ENCODE measurements at regions not wholly inside any gene's neighbourhood (a gene's known extent, or its start where the extent isn't known, plus 50 kb on each side); places are given as distances from the start of the nearest gene placed in this dataset.

DNA sequence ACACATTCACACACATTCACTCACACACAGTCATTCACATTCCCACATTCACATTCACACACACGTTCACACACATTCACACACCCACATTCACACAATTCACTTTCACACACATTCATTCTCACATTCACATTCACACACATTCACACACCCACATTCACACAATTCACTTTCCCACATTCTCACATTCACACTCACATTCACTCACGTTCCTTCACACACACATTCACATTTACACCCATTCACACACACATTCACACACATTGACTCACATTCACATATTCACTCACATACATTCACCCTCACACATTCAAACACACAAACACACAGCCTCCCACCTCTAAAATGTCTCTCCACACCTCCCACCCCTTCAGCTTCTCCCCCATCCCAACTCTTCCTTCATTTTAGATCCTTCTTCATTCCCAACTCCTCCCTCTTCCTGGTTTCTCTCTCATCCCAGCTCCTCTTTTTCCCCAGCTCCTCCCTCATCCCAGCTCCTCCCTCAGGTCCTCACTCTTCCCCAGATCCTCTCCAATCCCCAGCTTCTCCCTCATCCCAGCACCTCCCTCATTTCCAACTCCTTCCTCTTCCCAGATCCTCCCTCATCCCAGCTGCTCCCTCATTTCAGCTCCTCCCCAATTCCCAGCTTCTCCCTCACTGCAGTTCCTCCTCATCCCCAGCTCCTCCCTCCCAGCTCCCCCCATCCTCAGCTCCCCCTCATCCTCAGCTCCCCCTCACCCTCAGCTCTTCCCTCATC, 111.0 kb downstream of the FAM53A start:
- H4K20me1 ChIP-seq (ENCODE audit: insufficient read depth, low read length), result no peaks in the 10 kb centered on the region
- no peak overlapping the region for H2AFZ ChIP-seq (ENCODE audit: low read length)
- no peaks in the 10 kb centered on the region for H3K9me2 ChIP-seq (ENCODE audit: low read depth, low read length)
- no peak overlapping the region for H3K4me3 ChIP-seq (ENCODE audit: low read depth, low read length, poor library complexity, severe bottlenecking)
- TF ChIP-seq, protein P1, sequence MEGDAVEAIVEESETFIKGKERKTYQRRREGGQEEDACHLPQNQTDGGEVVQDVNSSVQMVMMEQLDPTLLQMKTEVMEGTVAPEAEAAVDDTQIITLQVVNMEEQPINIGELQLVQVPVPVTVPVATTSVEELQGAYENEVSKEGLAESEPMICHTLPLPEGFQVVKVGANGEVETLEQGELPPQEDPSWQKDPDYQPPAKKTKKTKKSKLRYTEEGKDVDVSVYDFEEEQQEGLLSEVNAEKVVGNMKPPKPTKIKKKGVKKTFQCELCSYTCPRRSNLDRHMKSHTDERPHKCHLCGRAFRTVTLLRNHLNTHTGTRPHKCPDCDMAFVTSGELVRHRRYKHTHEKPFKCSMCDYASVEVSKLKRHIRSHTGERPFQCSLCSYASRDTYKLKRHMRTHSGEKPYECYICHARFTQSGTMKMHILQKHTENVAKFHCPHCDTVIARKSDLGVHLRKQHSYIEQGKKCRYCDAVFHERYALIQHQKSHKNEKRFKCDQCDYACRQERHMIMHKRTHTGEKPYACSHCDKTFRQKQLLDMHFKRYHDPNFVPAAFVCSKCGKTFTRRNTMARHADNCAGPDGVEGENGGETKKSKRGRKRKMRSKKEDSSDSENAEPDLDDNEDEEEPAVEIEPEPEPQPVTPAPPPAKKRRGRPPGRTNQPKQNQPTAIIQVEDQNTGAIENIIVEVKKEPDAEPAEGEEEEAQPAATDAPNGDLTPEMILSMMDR (IDR thresholded peaks at IDR 0.05; ENCODE audit: low read length), result no peak
- TF ChIP-seq EZH2 (IDR thresholded peaks at IDR 0.05; ENCODE audit: borderline replicate concordance, low read length), result no peak
- no peaks in the 10 kb centered on the region for H3F3A ChIP-seq (ENCODE audit: insufficient read depth, low read length)
- H3K9me3 ChIP-seq (ENCODE audit: low read length), result no peaks in the 10 kb centered on the region
- H3K79me2 ChIP-seq (ENCODE audit: insufficient read depth, low read length), result no peaks in the 10 kb centered on the region
- no peaks in the 10 kb centered on the region for H3K27me3 ChIP-seq (ENCODE audit: insufficient read depth, low read length)
- H3K36me3 ChIP-seq (ENCODE audit: insufficient read depth, low read length), result no peaks in the 10 kb centered on the region
- no peak overlapping the region for H3K4me2 ChIP-seq (ENCODE audit: low read length)
- H3K27ac ChIP-seq (ENCODE audit: low read depth, low read length, poor library complexity, severe bottlenecking), result no peak overlapping the region
- peaks cover under 1% of the 10 kb centered on the region for H3K4me1 ChIP-seq (ENCODE audit: insufficient read depth, low read length, severe bottlenecking)
- H3K9ac ChIP-seq (ENCODE audit: low read length), result no peak overlapping the region

DNA sequence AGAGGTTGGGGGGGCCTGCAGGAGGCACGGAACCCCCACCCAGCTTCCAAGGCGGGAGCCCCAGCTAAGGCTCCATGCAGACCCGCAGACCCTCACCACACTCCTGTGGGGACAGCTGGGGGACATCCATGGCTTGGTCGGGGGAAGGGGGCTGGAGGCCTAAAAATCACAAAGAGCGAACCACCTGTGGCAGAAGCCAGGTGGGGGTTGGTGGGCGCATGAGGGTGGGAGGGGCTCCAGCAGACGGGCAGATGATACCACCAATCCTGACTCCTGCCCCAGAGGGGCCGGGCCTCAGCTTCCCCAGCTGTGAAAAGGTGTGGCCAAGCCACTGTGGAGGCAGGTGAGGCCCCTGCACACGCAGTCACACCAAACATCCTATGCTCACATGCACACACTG, 111.6 kb downstream of the FAM53A start:
- H3K9ac ChIP-seq (ENCODE audit: low read length), result no peak overlapping the region
- no peaks in the 10 kb centered on the region for H3K27me3 ChIP-seq (ENCODE audit: insufficient read depth, low read length)
- peaks cover 4% of the 10 kb centered on the region for H3K4me1 ChIP-seq (ENCODE audit: insufficient read depth, low read length, severe bottlenecking)
- no peak overlapping the region for H3K4me3 ChIP-seq (ENCODE audit: low read depth, low read length, poor library complexity, severe bottlenecking)
- H3K9me3 ChIP-seq (ENCODE audit: low read length), result no peaks in the 10 kb centered on the region
- H4K20me1 ChIP-seq (ENCODE audit: insufficient read depth, low read length), result no peaks in the 10 kb centered on the region
- no peak overlapping the region for H2AFZ ChIP-seq (ENCODE audit: low read length)
- TF ChIP-seq EZH2 (IDR thresholded peaks at IDR 0.05; ENCODE audit: borderline replicate concordance, low read length), result no peak
- TF ChIP-seq, protein P1 (IDR thresholded peaks at IDR 0.05; ENCODE audit: low read length), result no peak
- no peak overlapping the region for H3K4me2 ChIP-seq (ENCODE audit: low read length)
- H3K27ac ChIP-seq (ENCODE audit: low read depth, low read length, poor library complexity, severe bottlenecking), result no peak overlapping the region
- no peaks in the 10 kb centered on the region for H3K9me2 ChIP-seq (ENCODE audit: low read depth, low read length)
- H3F3A ChIP-seq (ENCODE audit: insufficient read depth, low read length), result no peaks in the 10 kb centered on the region
- H3K36me3 ChIP-seq (ENCODE audit: insufficient read depth, low read length), result no peaks in the 10 kb centered on the region
- H3K79me2 ChIP-seq (ENCODE audit: insufficient read depth, low read length), result no peaks in the 10 kb centered on the region

DNA sequence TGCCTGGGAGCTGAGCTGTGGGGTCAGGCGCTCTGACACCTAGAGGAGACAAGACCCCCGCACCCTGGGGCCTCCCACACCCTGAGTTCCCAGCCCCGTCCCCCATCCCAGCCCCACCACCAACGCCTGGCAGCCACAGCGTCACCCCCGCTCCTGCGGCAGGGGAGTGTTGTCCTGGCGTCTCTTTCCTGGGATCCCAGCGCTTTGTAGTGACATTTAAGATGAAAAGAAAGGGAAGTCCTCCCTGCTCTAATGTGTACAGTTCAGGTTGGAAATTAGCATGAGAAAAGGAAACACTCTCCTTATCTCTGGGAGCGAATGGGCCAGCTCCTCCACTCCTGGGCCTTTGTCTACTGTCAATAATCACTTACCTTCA, 112.1 kb downstream of the FAM53A start:
- Histone ChIP-seq H3K9me3 (ENCODE audit: low read length) (no peaks in the 10 kb centered on the region), H3K27me3 (ENCODE audit: insufficient read depth, low read length) (no peaks in the 10 kb centered on the region), H2AFZ (ENCODE audit: low read length) (no peak overlapping the region), H3K4me2 (ENCODE audit: low read length) (no peak overlapping the region), H4K20me1 (ENCODE audit: insufficient read depth, low read length) (no peaks in the 10 kb centered on the region), H3F3A (ENCODE audit: insufficient read depth, low read length) (no peaks in the 10 kb centered on the region), H3K9ac (ENCODE audit: low read length) (no peak overlapping the region), H3K79me2 (ENCODE audit: insufficient read depth, low read length) (no peaks in the 10 kb centered on the region), H3K36me3 (ENCODE audit: insufficient read depth, low read length) (no peaks in the 10 kb centered on the region), H3K4me1 (ENCODE audit: insufficient read depth, low read length, severe bottlenecking) (peaks cover 4% of the 10 kb centered on the region), H3K4me3 (ENCODE audit: low read depth, low read length, poor library complexity, severe bottlenecking) (no peak overlapping the region), H3K9me2 (ENCODE audit: low read depth, low read length) (no peaks in the 10 kb centered on the region), H3K27ac (ENCODE audit: low read depth, low read length, poor library complexity, severe bottlenecking) (no peak overlapping the region)
- TF ChIP-seq, protein P1 (IDR thresholded peaks at IDR 0.05; ENCODE audit: low read length), result no peak
- no peak for TF ChIP-seq EZH2 (IDR thresholded peaks at IDR 0.05; ENCODE audit: borderline replicate concordance, low read length)
